Suprapubic skin (tissue), 4 donors: ENCODE measurements at regions not wholly inside any gene's neighbourhood (a gene's known extent, or its start where the extent isn't known, plus 50 kb on each side); places are given as distances from the start of the nearest gene placed in this dataset.

Experiments
- DNase-seq, 2 donors: peaks; one replicate each; pipeline ENCODE4 v3.0.0-alpha.2; 2019; ENCODE audit warnings: low spot score in 2 of 2
- H3K27ac ChIP-seq: fragments of 200-600 bp; sonication (generic); one replicate; pipeline ENCODE4 v1.5.1; 2019
- H3K27me3 ChIP-seq: fragments of 200-600 bp; sonication (generic); one replicate; pipeline ENCODE4 v1.5.1; 2019
- H3K36me3 ChIP-seq: fragments of 200-600 bp; sonication (generic); one replicate; pipeline ENCODE4 v1.5.1; 2019
- H3K4me1 ChIP-seq: fragments of 200-600 bp; sonication (generic); one replicate; pipeline ENCODE4 v1.5.1; 2019
- H3K4me3 ChIP-seq: fragments of 200-600 bp; sonication (generic); one replicate; pipeline ENCODE4 v1.5.1; 2019; ENCODE audit warnings: mild to moderate bottlenecking
- H3K9me3 ChIP-seq: fragments of 200-600 bp; sonication (generic); one replicate; pipeline ENCODE4 v1.5.1; 2019
- EP300 ChIP-seq: sonication (generic); formaldehyde crosslinking; IDR thresholded peaks from one replicate; pipeline ENCODE4 v1.6.1; 2017; ENCODE audit warnings: antibody characterized with exemption
- POLR2A ChIP-seq, 2 donors: fragments of 450-650 bp; IDR thresholded peaks; one replicate each; pipeline ENCODE4 v1.6.1; 2017; ENCODE audit warnings: antibody characterized with exemption in 2 of 2, mild to moderate bottlenecking in 2 of 2, moderate library complexity in 2 of 2
- POLR2AphosphoS5 ChIP-seq, 3 donors: sonication (generic); formaldehyde crosslinking; IDR thresholded peaks; one replicate each; pipeline ENCODE4 v1.6.1; 2017; ENCODE audit warnings: antibody characterized with exemption in 3 of 3
- WGBS: methylation state at CpG from one replicate; pipeline ENCODE4 v1.1.5; 2018; 5-methylcytosine and 5-hydroxymethylcytosine counted together
- TF ChIP-seq, protein P1 (sequence below), 2 donors: fragments of 200-600 bp in 1 of 2; fragments of 450-650 bp in 1 of 2; sonication (generic) in 1 of 2; IDR thresholded peaks; one replicate each; pipeline ENCODE4 v1.5.1; 2016 to 2019; ENCODE audit warnings: antibody characterized with exemption in 2 of 2, mild to moderate bottlenecking in 1 of 2, moderate library complexity in 1 of 2

DNA sequence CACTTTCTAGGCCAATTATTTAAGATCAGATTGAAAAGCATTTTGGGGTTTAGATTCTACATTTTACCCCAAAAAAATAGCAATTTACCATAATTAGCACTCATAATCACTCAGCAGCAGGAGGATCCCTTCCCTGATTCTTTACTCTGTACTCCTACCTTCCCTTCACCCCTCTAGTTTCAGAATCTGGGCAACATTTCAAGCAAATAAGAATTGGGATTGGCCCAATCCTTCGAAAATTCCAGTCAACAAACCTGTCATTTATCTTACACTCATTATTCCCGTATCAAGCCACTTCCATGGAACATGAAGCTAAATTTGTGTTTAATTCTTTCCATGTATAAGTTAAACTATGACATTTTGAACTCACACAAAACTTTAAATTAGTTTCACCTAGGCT lies 349.1 kb upstream of the USP15 start:
- H3K27ac ChIP-seq: no peak overlapping the region
- H3K4me3 ChIP-seq: no peak overlapping the region
- 39% methylated on average over 2 of the region's 2 CpGs for WGBS
- TF ChIP-seq POLR2A (IDR thresholded peaks at IDR 0.05) (no peak), POLR2AphosphoS5 (IDR thresholded peaks at IDR 0.05) (no peak), EP300 (no peak)
- TF ChIP-seq, protein P1, sequence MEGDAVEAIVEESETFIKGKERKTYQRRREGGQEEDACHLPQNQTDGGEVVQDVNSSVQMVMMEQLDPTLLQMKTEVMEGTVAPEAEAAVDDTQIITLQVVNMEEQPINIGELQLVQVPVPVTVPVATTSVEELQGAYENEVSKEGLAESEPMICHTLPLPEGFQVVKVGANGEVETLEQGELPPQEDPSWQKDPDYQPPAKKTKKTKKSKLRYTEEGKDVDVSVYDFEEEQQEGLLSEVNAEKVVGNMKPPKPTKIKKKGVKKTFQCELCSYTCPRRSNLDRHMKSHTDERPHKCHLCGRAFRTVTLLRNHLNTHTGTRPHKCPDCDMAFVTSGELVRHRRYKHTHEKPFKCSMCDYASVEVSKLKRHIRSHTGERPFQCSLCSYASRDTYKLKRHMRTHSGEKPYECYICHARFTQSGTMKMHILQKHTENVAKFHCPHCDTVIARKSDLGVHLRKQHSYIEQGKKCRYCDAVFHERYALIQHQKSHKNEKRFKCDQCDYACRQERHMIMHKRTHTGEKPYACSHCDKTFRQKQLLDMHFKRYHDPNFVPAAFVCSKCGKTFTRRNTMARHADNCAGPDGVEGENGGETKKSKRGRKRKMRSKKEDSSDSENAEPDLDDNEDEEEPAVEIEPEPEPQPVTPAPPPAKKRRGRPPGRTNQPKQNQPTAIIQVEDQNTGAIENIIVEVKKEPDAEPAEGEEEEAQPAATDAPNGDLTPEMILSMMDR (IDR thresholded peaks at IDR 0.05): no peak
- DNase-seq: no peak
- H3K36me3 ChIP-seq: no peaks in the 10 kb centered on the region
- no peaks in the 10 kb centered on the region for H3K27me3 ChIP-seq
- no peaks in the 10 kb centered on the region for H3K9me3 ChIP-seq
- no peaks in the 10 kb centered on the region for H3K4me1 ChIP-seq

DNA sequence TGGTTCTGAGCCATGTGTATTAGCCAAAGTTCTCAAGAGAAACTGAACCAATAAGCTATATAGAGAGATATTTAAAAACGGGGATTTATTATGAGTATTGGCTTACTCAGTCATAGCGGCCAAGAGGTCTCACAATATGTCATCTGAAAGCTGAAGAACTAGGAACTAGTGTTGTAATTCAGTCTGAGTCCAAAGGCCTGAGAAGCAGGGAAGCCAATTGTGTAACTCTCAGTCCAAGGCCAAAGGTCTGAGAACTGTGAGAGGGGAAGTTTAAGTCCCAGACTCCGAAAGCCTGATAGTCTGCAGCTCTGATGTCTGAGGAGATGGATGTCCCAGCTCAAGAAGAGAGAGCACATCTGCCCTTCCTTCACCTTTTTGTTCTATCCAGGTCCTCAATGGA lies 344.8 kb upstream of the USP15 start:
- 78% methylated on average over 3 of the region's 3 CpGs for WGBS

DNA sequence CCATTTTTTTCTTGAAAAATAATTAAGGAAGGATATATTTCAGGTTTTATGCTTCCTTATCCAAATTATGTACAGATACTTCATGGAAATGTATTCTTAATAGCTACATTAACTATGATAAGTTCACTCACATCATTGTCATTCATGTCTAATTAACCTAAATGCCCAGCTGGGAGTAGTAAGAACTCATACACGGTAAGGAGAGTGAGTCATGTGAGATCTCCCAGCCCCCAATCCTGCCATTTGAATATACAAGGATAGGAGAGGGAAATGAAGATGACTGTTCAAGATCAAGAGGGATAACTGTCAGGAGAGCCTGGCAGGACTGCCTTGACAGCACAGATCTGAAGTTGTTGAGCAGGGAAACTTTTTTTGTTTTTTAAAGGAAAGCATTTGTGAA lies 343.4 kb upstream of the USP15 start:
- H3K9me3 ChIP-seq: no peaks in the 10 kb centered on the region
- no peaks in the 10 kb centered on the region for H3K4me1 ChIP-seq
- DNase-seq: no peak
- 15% methylated on average over 1 of the region's 1 CpG for WGBS
- no peak overlapping the region for H3K4me3 ChIP-seq
- H3K27me3 ChIP-seq: no peaks in the 10 kb centered on the region
- H3K27ac ChIP-seq: no peak overlapping the region
- TF ChIP-seq POLR2AphosphoS5 (IDR thresholded peaks at IDR 0.05): no peak
- TF ChIP-seq, protein P1 (IDR thresholded peaks at IDR 0.05): no peak
- no peak for TF ChIP-seq EP300
- TF ChIP-seq POLR2A (IDR thresholded peaks at IDR 0.05): no peak
- no peaks in the 10 kb centered on the region for H3K36me3 ChIP-seq

More for the DNA sequence above, 344.8 kb upstream of the USP15 start:
- Histone ChIP-seq H3K4me3 (no peak overlapping the region), H3K36me3 (no peaks in the 10 kb centered on the region), H3K27ac (no peak overlapping the region), H3K4me1 (no peaks in the 10 kb centered on the region), H3K9me3 (no peaks in the 10 kb centered on the region), H3K27me3 (no peaks in the 10 kb centered on the region)
- no peak for DNase-seq
- no peak for TF ChIP-seq EP300
- TF ChIP-seq POLR2A (IDR thresholded peaks at IDR 0.05): no peak
- no peak for TF ChIP-seq POLR2AphosphoS5 (IDR thresholded peaks at IDR 0.05)
- TF ChIP-seq, protein P1 (IDR thresholded peaks at IDR 0.05): no peak

DNA sequence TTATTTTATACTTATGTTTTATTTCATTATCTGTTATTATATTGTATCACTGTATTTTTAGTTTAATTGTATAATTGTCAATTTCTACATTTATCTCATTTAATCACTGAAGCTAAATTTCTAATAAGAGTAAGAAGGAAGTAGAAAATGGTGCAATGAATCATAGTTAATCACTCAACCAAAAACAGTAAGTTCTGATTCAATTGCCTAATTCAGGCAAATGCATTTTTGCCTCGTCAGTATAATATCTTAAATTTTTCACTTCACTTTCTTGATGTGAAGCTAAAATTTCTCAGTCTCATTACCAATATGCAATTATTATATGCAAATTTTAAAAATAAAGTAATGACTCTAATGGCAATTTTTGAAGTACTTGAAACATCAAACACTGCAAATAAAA lies 340.5 kb upstream of the USP15 start:
- Histone ChIP-seq H3K4me1 (no peaks in the 10 kb centered on the region), H3K9me3 (no peaks in the 10 kb centered on the region), H3K4me3 (no peak overlapping the region), H3K36me3 (no peaks in the 10 kb centered on the region), H3K27me3 (no peaks in the 10 kb centered on the region), H3K27ac (no peak overlapping the region)
- DNase-seq: no peak
- TF ChIP-seq POLR2A (IDR thresholded peaks at IDR 0.05): no peak
- TF ChIP-seq, protein P1 (IDR thresholded peaks at IDR 0.05): no peak
- no peak for TF ChIP-seq EP300
- no peak for TF ChIP-seq POLR2AphosphoS5 (IDR thresholded peaks at IDR 0.05)
- 97% methylated on average over 1 of the region's 1 CpG for WGBS

DNA sequence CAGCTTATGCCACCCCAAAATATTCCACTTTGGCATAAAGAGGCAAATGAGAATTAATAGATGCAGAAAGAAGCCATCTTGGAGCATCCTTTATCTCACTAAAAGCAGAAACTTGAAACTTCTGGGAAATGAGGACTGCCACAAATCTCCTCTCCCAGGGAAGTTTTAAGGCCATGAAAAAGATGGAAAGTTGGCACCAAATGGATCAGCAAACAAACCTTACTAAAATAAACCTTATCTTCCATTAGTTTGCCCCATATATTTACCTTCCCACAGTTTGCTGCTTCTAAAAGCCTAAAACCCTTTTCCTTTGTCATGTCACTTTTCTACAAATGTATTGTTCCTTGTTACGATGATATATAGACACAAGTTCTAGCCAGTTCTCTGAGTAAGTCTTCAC lies 340.0 kb upstream of the USP15 start:
- WGBS: 92% methylated on average over 1 of the region's 1 CpG
- Histone ChIP-seq H3K27ac (no peak overlapping the region), H3K4me1 (no peaks in the 10 kb centered on the region), H3K9me3 (peaks cover 3% of the 10 kb centered on the region), H3K4me3 (no peak overlapping the region), H3K27me3 (no peaks in the 10 kb centered on the region), H3K36me3 (no peaks in the 10 kb centered on the region)
- no peak for DNase-seq
- TF ChIP-seq POLR2AphosphoS5 (IDR thresholded peaks at IDR 0.05) (no peak), EP300 (no peak), POLR2A (IDR thresholded peaks at IDR 0.05) (no peak)
- TF ChIP-seq, protein P1 (IDR thresholded peaks at IDR 0.05): no peak
